ENCODE measurements at regions not wholly inside any gene's neighbourhood (a gene's known extent, or its start where the extent isn't known, plus 50 kb on each side); places are given as distances from the start of the nearest gene placed in this dataset.

- DNase-seq: peak; percentile 36
Observed at GRCh38 chr16:64453646-64454045, 668.2 kb downstream of the CDH11 start.

GRCh38 chr16:64452446-64452845 is 669.4 kb downstream of the CDH11 start:
- DNase-seq: peak; percentile 37

GRCh38 chr16:64450177-64450576 is 671.7 kb downstream of the CDH11 start:
- DNase-seq: peak; percentile 75

GRCh38 chr16:64449506-64449905 is 672.4 kb downstream of the CDH11 start:
- DNase-seq: no peak

GRCh38 chr16:64445649-64446048 is 676.2 kb downstream of the CDH11 start:
- DNase-seq: no peak

- no peak for DNase-seq
Observed at GRCh38 chr16:64445245-64445644, 676.6 kb downstream of the CDH11 start.

GRCh38 chr16:64440421-64440831 is 681.4 kb downstream of the CDH11 start:
- DNase-seq: peak; percentile 98

GRCh38 chr16:64440005-64440404 is 681.9 kb downstream of the CDH11 start:
- DNase-seq: no peak

- DNase-seq: no peak
Observed at GRCh38 chr16:64437706-64438324, 684.0 kb downstream of the CDH11 start.

- no peak for DNase-seq
Observed at GRCh38 chr16:64434526-64435069, 687.3 kb downstream of the CDH11 start.

- DNase-seq: peak; percentile 89
Observed at GRCh38 chr16:64428463-64429113, 693.3 kb downstream of the CDH11 start.

GRCh38 chr16:64426131-64426666 is 695.7 kb downstream of the CDH11 start:
- no peak for DNase-seq

- no peak for DNase-seq
Observed at GRCh38 chr16:64425381-64425780, 696.5 kb downstream of the CDH11 start.

GRCh38 chr16:64422259-64422658 is 699.6 kb downstream of the CDH11 start:
- DNase-seq: no peak

- no peak for DNase-seq
Observed at GRCh38 chr16:64421515-64421914, 700.3 kb downstream of the CDH11 start.

- no peak for DNase-seq
Observed at GRCh38 chr16:64419832-64420231, 702.0 kb downstream of the CDH11 start.

GRCh38 chr16:64417711-64418227 is 704.1 kb downstream of the CDH11 start:
- DNase-seq: peak; percentile 88

- DNase-seq: peak; percentile 80
Observed at GRCh38 chr16:64416216-64417005, 705.5 kb downstream of the CDH11 start.

GRCh38 chr16:64412578-64413280 is 709.1 kb downstream of the CDH11 start:
- DNase-seq: peak; percentile 82

GRCh38 chr16:64410306-64410705 is 711.6 kb downstream of the CDH11 start:
- no peak for DNase-seq

GRCh38 chr16:64409783-64410210 is 712.1 kb downstream of the CDH11 start:
- no peak for DNase-seq

- no peak for DNase-seq
Observed at GRCh38 chr16:64408699-64409098, 713.2 kb downstream of the CDH11 start.
